Spleen (tissue), 11 donors: ENCODE measurements at regions not wholly inside any gene's neighbourhood (a gene's known extent, or its start where the extent isn't known, plus 50 kb on each side); places are given as distances from the start of the nearest gene placed in this dataset.

Source experiments
- DNase-seq: peaks from one replicate; pipeline ENCODE4 v3.0.0-alpha.2; 2020
- H3K27ac ChIP-seq, 8 donors: fragments of 200-600 bp; sonication (generic) in 7 of 8; 1 replicate in 4 of 8; 2 replicates in 4 of 8; pipeline versions ENCODE4 v1.5.0 to v1.8.0; 2016 to 2021; ENCODE audit warnings: inconsistent platforms in 4 of 8, mild to moderate bottlenecking in 4 of 8, moderate library complexity in 1 of 8
- H3K27me3 ChIP-seq, 7 donors: fragments of 200-600 bp; sonication (generic) in 6 of 7; replicated peaks in 1 of 7; 1 replicate in 4 of 7; 2 replicates in 3 of 7; pipeline versions ENCODE4 v1.5.0 to v1.8.0; 2016 to 2021; ENCODE audit warnings: inconsistent platforms in 3 of 7, mild to moderate bottlenecking in 1 of 7
- H3K36me3 ChIP-seq, 6 donors: fragments of 200-600 bp; sonication (generic) in 5 of 6; 1 replicate in 4 of 6; 2 replicates in 2 of 6; pipeline versions ENCODE4 v1.5.0 to v1.8.0; 2016 to 2021; ENCODE audit warnings: inconsistent platforms in 2 of 6
- H3K4me1 ChIP-seq, 6 donors: fragments of 200-600 bp; sonication (generic) in 5 of 6; 1 replicate in 3 of 6; 2 replicates in 3 of 6; pipeline versions ENCODE4 v1.5.0 to v1.8.0; 2016 to 2021; ENCODE audit warnings: inconsistent platforms in 3 of 6
- H3K4me3 ChIP-seq, 8 donors: fragments of 200-600 bp; sonication (generic) in 7 of 8; 1 replicate in 4 of 8; 2 replicates in 4 of 8; pipeline versions ENCODE4 v1.5.0 to v1.8.0; 2016 to 2021; ENCODE audit warnings: inconsistent platforms in 4 of 8, mild to moderate bottlenecking in 4 of 8, moderate library complexity in 2 of 8
- H3K9me3 ChIP-seq, 8 donors: fragments of 200-600 bp; sonication (generic) in 7 of 8; 1 replicate in 4 of 8; 2 replicates in 4 of 8; pipeline versions ENCODE4 v1.5.0 to v1.8.0; 2016 to 2021; ENCODE audit warnings: inconsistent platforms in 4 of 8
- POLR2A ChIP-seq, 3 donors: fragments of 450-650 bp; IDR thresholded peaks; one replicate each; pipeline ENCODE4 v1.5.1; 2017; ENCODE audit warnings: antibody characterized with exemption in 3 of 3, mild to moderate bottlenecking in 1 of 3
- POLR2AphosphoS5 ChIP-seq, 3 donors: sonication (generic); formaldehyde crosslinking; IDR thresholded peaks; one replicate each; pipeline ENCODE4 v1.5.1; 2017; ENCODE audit warnings: antibody characterized with exemption in 3 of 3
- WGBS, 5 donors: extraction: QIAGEN DNeasy Blood & Tissue Kit in 3 of 5; methylation state at CpG; one replicate each; pipeline versions ENCODE4 v1.1.5 to v1.1.7; 2013 to 2018; 5-methylcytosine and 5-hydroxymethylcytosine counted together
- intact Hi-C: fragments of 100-400 bp; cut with DNase I; formaldehyde crosslinking; loops from one replicate; pipeline ENCODE4 v1.15.0; 2023; ENCODE audit warnings: low total_unique reads
- TF ChIP-seq, protein P1 (sequence below), 11 experiments: fragments of 200-600 bp in 7 of 11; fragments of 450-650 bp in 4 of 11; sonication (generic) in 4 of 11; IDR thresholded peaks in 8 of 11; conservative IDR thresholded peaks in 3 of 11; 1 replicate in 7 of 11; 2 replicates in 4 of 11; pipeline versions ENCODE4 v1.4.0 to v1.8.0; 2016 to 2021; ENCODE audit warnings: antibody characterized with exemption in 11 of 11, inconsistent platforms in 4 of 11, mild to moderate bottlenecking in 1 of 11
- donor health status: healthy with polysubstance abuse.
- donor health status: DM: no; HTN: no; CAD: no; lungs with moderate emphysema.
- donor health status: DM: no; HTN: no; CAD: no.
- donor health status: Bipolar disorder and iron deficiency.
- donor health status: healthy.
- donor health status: DM: no; HTN: no; CAD: no.
- donor health status: DM: yes; HTN: yes; CAD: no.

DNA sequence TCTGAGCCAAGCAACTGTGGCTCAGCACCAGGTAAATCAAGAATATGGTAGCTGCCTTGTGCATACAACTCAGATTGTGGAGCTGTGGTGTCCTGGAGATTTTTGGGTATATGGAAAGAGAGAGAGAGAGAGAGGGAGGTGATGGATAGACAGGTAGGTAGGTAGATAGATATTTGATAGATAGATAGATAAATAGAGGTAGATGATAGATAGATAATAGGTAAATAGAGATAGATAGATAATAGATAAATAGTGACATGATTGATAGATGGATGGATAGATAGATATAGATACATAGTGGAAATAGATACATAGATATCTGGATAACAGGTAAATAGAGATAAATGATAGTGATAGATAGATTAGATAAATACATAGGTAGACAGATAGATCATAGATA, 206.3 kb downstream of the KLF6 start:
- H3K9me3 ChIP-seq, result no peaks in the 10 kb centered on the region
- no peak overlapping the region for H3K27ac ChIP-seq
- no peak overlapping the region for H3K4me3 ChIP-seq
- TF ChIP-seq POLR2AphosphoS5 (IDR thresholded peaks at IDR 0.05), result no peak
- TF ChIP-seq POLR2A (IDR thresholded peaks at IDR 0.05), result no peak
- TF ChIP-seq, protein P1, sequence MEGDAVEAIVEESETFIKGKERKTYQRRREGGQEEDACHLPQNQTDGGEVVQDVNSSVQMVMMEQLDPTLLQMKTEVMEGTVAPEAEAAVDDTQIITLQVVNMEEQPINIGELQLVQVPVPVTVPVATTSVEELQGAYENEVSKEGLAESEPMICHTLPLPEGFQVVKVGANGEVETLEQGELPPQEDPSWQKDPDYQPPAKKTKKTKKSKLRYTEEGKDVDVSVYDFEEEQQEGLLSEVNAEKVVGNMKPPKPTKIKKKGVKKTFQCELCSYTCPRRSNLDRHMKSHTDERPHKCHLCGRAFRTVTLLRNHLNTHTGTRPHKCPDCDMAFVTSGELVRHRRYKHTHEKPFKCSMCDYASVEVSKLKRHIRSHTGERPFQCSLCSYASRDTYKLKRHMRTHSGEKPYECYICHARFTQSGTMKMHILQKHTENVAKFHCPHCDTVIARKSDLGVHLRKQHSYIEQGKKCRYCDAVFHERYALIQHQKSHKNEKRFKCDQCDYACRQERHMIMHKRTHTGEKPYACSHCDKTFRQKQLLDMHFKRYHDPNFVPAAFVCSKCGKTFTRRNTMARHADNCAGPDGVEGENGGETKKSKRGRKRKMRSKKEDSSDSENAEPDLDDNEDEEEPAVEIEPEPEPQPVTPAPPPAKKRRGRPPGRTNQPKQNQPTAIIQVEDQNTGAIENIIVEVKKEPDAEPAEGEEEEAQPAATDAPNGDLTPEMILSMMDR (IDR thresholded peaks at IDR 0.05 in 8 of 11, conservative IDR thresholded peaks at IDR 0.05 in 3 of 11), result no peak
- no peak for DNase-seq
- peaks cover 0 to 6% (median 0%) of the 10 kb centered on the region in 6 donors for H3K4me1 ChIP-seq
- no peaks in the 10 kb centered on the region for H3K36me3 ChIP-seq
- no peaks in the 10 kb centered on the region for H3K27me3 ChIP-seq
- intact Hi-C loops, result no loop called here

DNA sequence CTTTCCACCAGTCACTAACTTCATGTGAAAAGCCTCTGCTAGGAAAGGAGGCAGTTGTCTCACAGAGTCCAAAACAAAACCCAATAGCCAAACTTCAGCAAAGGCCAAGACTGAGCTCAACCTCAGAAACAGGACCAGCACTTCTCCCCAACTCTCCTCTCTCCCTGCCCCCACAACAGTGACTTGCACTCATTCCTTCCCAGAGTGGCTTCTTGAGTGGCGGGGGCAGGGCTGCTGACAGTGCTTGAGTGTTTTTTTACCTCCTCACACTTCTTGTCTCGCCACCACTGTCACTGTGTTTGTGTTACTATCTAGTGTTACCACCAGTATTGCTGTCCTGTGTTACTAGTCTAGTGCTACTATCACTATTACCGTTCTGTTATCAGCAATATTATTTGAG, 206.8 kb downstream of the KLF6 start:
- H3K27ac ChIP-seq, result no peak overlapping the region
- H3K36me3 ChIP-seq, result no peaks in the 10 kb centered on the region
- H3K9me3 ChIP-seq, result no peaks in the 10 kb centered on the region
- no peaks in the 10 kb centered on the region for H3K27me3 ChIP-seq
- TF ChIP-seq POLR2AphosphoS5 (IDR thresholded peaks at IDR 0.05) (no peak), POLR2A (IDR thresholded peaks at IDR 0.05) (no peak)
- TF ChIP-seq, protein P1 (IDR thresholded peaks at IDR 0.05 in 8 of 11, conservative IDR thresholded peaks at IDR 0.05 in 3 of 11), result no peak
- intact Hi-C loops, result no loop called here
- H3K4me3 ChIP-seq, result no peak overlapping the region
- peaks cover 0 to 6% (median 0%) of the 10 kb centered on the region in 6 donors for H3K4me1 ChIP-seq
- whole genome bisulfite sequencing, 5 donors, result 88 to 96% (median 94%) methylated on average over 3 of the region's 3 CpGs
- no peak for DNase-seq

DNA sequence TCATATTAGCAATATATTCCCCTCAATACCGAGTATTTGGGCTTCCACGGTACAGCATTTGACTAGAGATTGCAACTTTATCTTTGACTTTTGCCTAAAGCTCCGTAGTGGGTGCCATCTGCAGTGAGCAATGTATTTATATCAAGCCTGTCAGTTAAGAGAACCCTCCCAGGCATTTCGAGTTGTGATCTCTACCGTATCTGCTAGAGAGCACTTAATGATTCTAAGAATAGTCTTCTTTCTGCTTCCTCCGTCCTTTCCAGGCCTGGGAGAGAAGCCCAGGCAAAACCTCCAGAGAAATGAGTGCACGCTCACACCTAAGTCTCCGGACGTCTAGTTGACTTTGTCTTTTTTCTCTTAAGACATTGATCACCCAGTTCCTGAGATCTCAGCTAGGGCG, 210.6 kb downstream of the KLF6 start:
- intact Hi-C loops, result no loop called here
- Histone ChIP-seq H3K36me3 (no peaks in the 10 kb centered on the region), H3K4me1 (peaks cover 0 to 12% (median 3%) of the 10 kb centered on the region in 6 donors), H3K4me3 (no peak overlapping the region), H3K9me3 (no peaks in the 10 kb centered on the region), H3K27me3 (no peaks in the 10 kb centered on the region), H3K27ac (no peak overlapping the region)
- WGBS, 5 donors, result 72 to 80% (median 79%) methylated on average over 10 of the region's 10 CpGs
- no peak for DNase-seq
- TF ChIP-seq POLR2AphosphoS5 (IDR thresholded peaks at IDR 0.05), result no peak
- TF ChIP-seq, protein P1 (IDR thresholded peaks at IDR 0.05 in 8 of 11, conservative IDR thresholded peaks at IDR 0.05 in 3 of 11), result no peak

DNA sequence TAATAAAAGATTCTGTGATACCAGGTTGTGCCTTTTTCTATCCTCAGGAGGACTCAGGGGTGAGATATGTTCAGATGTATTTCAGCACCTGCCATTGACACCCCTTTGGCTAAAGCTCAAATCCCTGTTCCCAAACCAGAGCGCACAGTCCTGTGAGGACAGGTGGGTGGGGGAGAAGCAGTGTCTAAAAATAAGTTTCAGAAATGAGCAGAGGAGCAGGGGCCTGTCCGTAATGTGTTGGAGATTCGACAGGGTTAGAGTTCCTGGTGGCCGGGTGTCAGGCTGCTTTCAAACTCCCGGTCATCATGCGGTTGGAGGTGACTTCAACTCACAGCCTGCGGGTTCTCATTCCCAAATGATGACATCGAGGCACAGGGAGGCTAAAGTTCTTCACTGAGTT, 211.5 kb downstream of the KLF6 start:
- TF ChIP-seq POLR2A (IDR thresholded peaks at IDR 0.05), result no peak
- TF ChIP-seq POLR2AphosphoS5 (IDR thresholded peaks at IDR 0.05), result no peak
- TF ChIP-seq, protein P1 (IDR thresholded peaks at IDR 0.05 in 8 of 11, conservative IDR thresholded peaks at IDR 0.05 in 3 of 11), result no peak
- no peak overlapping the region for H3K27ac ChIP-seq
- no peaks in the 10 kb centered on the region for H3K9me3 ChIP-seq
- WGBS, 5 donors, result 73 to 85% (median 80%) methylated on average over 8 of the region's 8 CpGs
- H3K4me3 ChIP-seq, result no peak overlapping the region
- intact Hi-C loops, result no loop called here
- peaks cover 0 to 12% (median 3%) of the 10 kb centered on the region in 6 donors for H3K4me1 ChIP-seq
- H3K36me3 ChIP-seq, result no peaks in the 10 kb centered on the region
- DNase-seq, result no peak
- H3K27me3 ChIP-seq, result no peaks in the 10 kb centered on the region
